OCI-LY1 (cell line): ENCODE measurements at regions not wholly inside any gene's neighbourhood (a gene's known extent, or its start where the extent isn't known, plus 50 kb on each side); places are given as distances from the start of the nearest gene placed in this dataset.

ENCODE experiments used
- EZH2 ChIP-seq: fragments of 200-600 bp; sonication (generic), shearing (Covaris generic); IDR thresholded peaks from 2 replicates; pipeline ENCODE4 v1.8.0; 2017; ENCODE audit warnings: borderline replicate concordance, mixed run types, mild to moderate bottlenecking, antibody characterized with exemption, low read length, moderate library complexity, mixed read lengths
- TF ChIP-seq, protein P1 (sequence below): fragments of 200-600 bp; sonication (generic), shearing (Covaris generic); IDR thresholded peaks from 2 replicates; pipeline ENCODE4 v1.5.1; 2017; ENCODE audit warnings: mild to moderate bottlenecking, antibody characterized with exemption, low read length, moderate library complexity, mixed read lengths

DNA sequence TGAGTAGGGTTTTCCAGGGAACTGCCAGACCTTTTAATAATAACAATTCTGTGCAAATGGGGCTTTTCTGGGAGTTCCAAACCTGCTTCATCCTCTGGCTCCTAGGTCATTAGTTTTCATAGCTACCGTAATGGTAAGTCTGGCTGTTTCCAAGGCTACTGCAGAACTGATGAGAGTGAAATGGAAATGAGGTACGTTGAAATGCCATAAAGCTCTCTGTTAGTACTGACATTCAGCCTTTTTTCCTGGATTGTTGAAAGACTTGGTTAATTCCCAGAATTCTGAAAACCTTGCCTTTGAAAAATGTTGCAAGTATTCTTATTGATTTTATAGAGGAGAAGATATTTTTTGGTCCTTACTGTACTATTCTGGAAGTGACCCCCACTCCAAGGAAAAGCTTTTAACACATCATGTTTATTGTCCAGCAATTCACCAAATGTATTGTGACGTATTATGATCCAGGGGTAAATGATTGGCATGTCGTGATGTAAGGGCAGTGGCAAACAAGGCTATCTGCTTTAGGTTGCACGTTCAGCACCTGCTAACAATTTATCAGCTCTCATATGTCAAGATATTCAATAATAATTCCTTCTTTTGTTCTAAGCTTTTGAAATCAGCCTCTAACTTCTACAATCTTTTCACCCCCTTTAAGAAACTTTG, 767.0 kb upstream of the RAB6C start:
- TF ChIP-seq, protein P1, sequence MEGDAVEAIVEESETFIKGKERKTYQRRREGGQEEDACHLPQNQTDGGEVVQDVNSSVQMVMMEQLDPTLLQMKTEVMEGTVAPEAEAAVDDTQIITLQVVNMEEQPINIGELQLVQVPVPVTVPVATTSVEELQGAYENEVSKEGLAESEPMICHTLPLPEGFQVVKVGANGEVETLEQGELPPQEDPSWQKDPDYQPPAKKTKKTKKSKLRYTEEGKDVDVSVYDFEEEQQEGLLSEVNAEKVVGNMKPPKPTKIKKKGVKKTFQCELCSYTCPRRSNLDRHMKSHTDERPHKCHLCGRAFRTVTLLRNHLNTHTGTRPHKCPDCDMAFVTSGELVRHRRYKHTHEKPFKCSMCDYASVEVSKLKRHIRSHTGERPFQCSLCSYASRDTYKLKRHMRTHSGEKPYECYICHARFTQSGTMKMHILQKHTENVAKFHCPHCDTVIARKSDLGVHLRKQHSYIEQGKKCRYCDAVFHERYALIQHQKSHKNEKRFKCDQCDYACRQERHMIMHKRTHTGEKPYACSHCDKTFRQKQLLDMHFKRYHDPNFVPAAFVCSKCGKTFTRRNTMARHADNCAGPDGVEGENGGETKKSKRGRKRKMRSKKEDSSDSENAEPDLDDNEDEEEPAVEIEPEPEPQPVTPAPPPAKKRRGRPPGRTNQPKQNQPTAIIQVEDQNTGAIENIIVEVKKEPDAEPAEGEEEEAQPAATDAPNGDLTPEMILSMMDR: no peak
- no peak for TF ChIP-seq EZH2
